Stimulated activated CD4-positive, alpha-beta T cell treated with anti-CD3 and anti-CD28 coated beads, Interleukin-4, amount 100 ng/mL, for 24 hours (primary cell): ENCODE measurements at regions not wholly inside any gene's neighbourhood (a gene's known extent, or its start where the extent isn't known, plus 50 kb on each side); places are given as distances from the start of the nearest gene placed in this dataset.

Experiments used
- DNase-seq: peaks from one replicate; pipeline ENCODE4 v3.0.0-alpha.2; 2020

GRCh38 chr4:184575306-184575705 lies 73.9 kb downstream of the CASP3 start:
- DNase-seq = no peak

GRCh38 chr4:184574861-184575260 lies 74.4 kb downstream of the CASP3 start:
- peak; percentile 14 for DNase-seq

- no peak for DNase-seq
These were observed 75.5 kb downstream of the CASP3 start for GRCh38 chr4:184573701-184574100.

- DNase-seq = no peak
These were observed 80.5 kb downstream of the CASP3 start for GRCh38 chr4:184568770-184569169.

GRCh38 chr4:184563621-184564020 lies 85.6 kb downstream of the CASP3 start:
- DNase-seq = no peak

- DNase-seq = no peak
These were observed 84.6 kb upstream of the IRF2 start for GRCh38 chr4:184558996-184559395.

GRCh38 chr4:184553891-184554290 lies 79.5 kb upstream of the IRF2 start:
- no peak for DNase-seq

- no peak for DNase-seq
These were observed 76.1 kb upstream of the IRF2 start for GRCh38 chr4:184550476-184550875.

GRCh38 chr4:184548648-184549341 lies 74.4 kb upstream of the IRF2 start:
- DNase-seq = no peak

- no peak for DNase-seq
These were observed 73.9 kb upstream of the IRF2 start for GRCh38 chr4:184548316-184548647.

GRCh38 chr4:184544788-184545409 lies 70.5 kb upstream of the IRF2 start:
- no peak for DNase-seq

- no peak for DNase-seq
These were observed 67.6 kb upstream of the IRF2 start for GRCh38 chr4:184541907-184542306.

- no peak for DNase-seq
These were observed 66.0 kb upstream of the IRF2 start for GRCh38 chr4:184540307-184540706.

GRCh38 chr4:184538023-184538599 lies 63.8 kb upstream of the IRF2 start:
- DNase-seq = peak; percentile 63

- peak; percentile 92 for DNase-seq
These were observed 63.1 kb upstream of the IRF2 start for GRCh38 chr4:184537269-184538022.

GRCh38 chr4:184536881-184537248 lies 62.5 kb upstream of the IRF2 start:
- DNase-seq = no peak

- DNase-seq = no peak
These were observed 61.9 kb upstream of the IRF2 start for GRCh38 chr4:184536065-184536880.

GRCh38 chr4:184534511-184535391 lies 60.4 kb upstream of the IRF2 start:
- no peak for DNase-seq

- DNase-seq = no peak
These were observed 59.6 kb upstream of the IRF2 start for GRCh38 chr4:184533908-184534307.

GRCh38 chr4:184531008-184531407 lies 56.7 kb upstream of the IRF2 start:
- no peak for DNase-seq

- no peak for DNase-seq
These were observed 54.9 kb upstream of the IRF2 start for GRCh38 chr4:184529283-184529682.

GRCh38 chr4:184528713-184529112 lies 54.4 kb upstream of the IRF2 start:
- DNase-seq = no peak
